ENCODE measurements at regions not wholly inside any gene's neighbourhood (a gene's known extent, or its start where the extent isn't known, plus 50 kb on each side); places are given as distances from the start of the nearest gene placed in this dataset.

DNA sequence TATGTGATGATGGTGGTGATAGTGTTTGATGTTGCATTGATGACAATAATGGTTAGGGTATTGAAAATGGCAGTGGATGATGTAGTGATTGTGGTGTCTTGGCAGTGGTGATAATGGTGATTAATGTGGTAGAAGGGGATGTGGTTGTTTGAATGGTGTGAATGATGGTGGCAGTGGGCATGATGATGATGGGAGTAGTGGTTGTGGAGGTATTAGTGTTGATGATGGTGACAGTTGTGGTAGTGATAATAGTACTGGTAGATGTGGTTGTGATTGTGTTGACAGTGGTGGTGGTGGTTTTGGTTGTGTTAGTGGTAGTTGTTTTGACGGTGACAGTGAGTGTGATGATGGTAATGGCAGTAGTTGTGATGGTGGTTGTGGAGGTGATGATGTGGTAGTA, 1049.0 kb downstream of the VRK1 start:
- H3K9me3 ChIP-seq, result no peaks in the 10 kb centered on the region
- H3K36me3 ChIP-seq, result no peaks in the 10 kb centered on the region
- no peak overlapping the region for H3K4me3 ChIP-seq
- H3K27ac ChIP-seq, result no peak overlapping the region
- intact Hi-C loops (cut with DNase I), result no loop called here
- 90% methylated on average over 1 of the region's 1 CpG for WGBS
- TF ChIP-seq POLR2A (IDR thresholded peaks at IDR 0.05), result no peak
- TF ChIP-seq, protein P1, sequence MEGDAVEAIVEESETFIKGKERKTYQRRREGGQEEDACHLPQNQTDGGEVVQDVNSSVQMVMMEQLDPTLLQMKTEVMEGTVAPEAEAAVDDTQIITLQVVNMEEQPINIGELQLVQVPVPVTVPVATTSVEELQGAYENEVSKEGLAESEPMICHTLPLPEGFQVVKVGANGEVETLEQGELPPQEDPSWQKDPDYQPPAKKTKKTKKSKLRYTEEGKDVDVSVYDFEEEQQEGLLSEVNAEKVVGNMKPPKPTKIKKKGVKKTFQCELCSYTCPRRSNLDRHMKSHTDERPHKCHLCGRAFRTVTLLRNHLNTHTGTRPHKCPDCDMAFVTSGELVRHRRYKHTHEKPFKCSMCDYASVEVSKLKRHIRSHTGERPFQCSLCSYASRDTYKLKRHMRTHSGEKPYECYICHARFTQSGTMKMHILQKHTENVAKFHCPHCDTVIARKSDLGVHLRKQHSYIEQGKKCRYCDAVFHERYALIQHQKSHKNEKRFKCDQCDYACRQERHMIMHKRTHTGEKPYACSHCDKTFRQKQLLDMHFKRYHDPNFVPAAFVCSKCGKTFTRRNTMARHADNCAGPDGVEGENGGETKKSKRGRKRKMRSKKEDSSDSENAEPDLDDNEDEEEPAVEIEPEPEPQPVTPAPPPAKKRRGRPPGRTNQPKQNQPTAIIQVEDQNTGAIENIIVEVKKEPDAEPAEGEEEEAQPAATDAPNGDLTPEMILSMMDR (IDR thresholded peaks at IDR 0.05), result no peak
- no peak for TF ChIP-seq POLR2AphosphoS5 (IDR thresholded peaks at IDR 0.05)
- no peak for DNase-seq (ENCODE audit: low spot score)
- H3K27me3 ChIP-seq (replicated peaks; ENCODE audit: insufficient read depth), result no peaks in the 10 kb centered on the region
- no peaks in the 10 kb centered on the region for H3K4me1 ChIP-seq (replicated peaks)

GRCh38 chr14:97848317-97848980, 1051.3 kb downstream of the VRK1 start:
- no peak overlapping the region for H3K4me3 ChIP-seq
- TF ChIP-seq POLR2AphosphoS5 (IDR thresholded peaks at IDR 0.05) (no peak), POLR2A (IDR thresholded peaks at IDR 0.05) (no peak)
- TF ChIP-seq, protein P1 (IDR thresholded peaks at IDR 0.05), result no peak
- intact Hi-C loops (cut with DNase I), result no loop called here
- H3K36me3 ChIP-seq, result no peaks in the 10 kb centered on the region
- no peak for DNase-seq (ENCODE audit: low spot score)
- H3K9me3 ChIP-seq, result no peaks in the 10 kb centered on the region
- no peaks in the 10 kb centered on the region for H3K4me1 ChIP-seq (replicated peaks)
- no peak overlapping the region for H3K27ac ChIP-seq
- H3K27me3 ChIP-seq (replicated peaks; ENCODE audit: insufficient read depth), result no peaks in the 10 kb centered on the region
- 62% methylated on average over 13 of the region's 13 CpGs for WGBS

GRCh38 chr14:97850466-97850865, 1053.3 kb downstream of the VRK1 start:
- 47% methylated on average over 2 of the region's 2 CpGs for WGBS
- intact Hi-C loops (cut with DNase I), result no loop called here
- Histone ChIP-seq H3K4me1 (replicated peaks) (no peaks in the 10 kb centered on the region), H3K36me3 (no peaks in the 10 kb centered on the region), H3K4me3 (no peak overlapping the region), H3K9me3 (no peaks in the 10 kb centered on the region), H3K27me3 (replicated peaks; ENCODE audit: insufficient read depth) (no peaks in the 10 kb centered on the region), H3K27ac (no peak overlapping the region)
- no peak for DNase-seq (ENCODE audit: low spot score)
- TF ChIP-seq POLR2AphosphoS5 (IDR thresholded peaks at IDR 0.05) (no peak), POLR2A (IDR thresholded peaks at IDR 0.05) (no peak)
- TF ChIP-seq, protein P1 (IDR thresholded peaks at IDR 0.05), result no peak

GRCh38 chr14:97850886-97851285, 1053.7 kb downstream of the VRK1 start:
- Histone ChIP-seq H3K36me3 (no peaks in the 10 kb centered on the region), H3K27ac (no peak overlapping the region), H3K4me3 (no peak overlapping the region), H3K9me3 (no peaks in the 10 kb centered on the region), H3K4me1 (replicated peaks) (no peaks in the 10 kb centered on the region), H3K27me3 (replicated peaks; ENCODE audit: insufficient read depth) (no peaks in the 10 kb centered on the region)
- no peak for DNase-seq (ENCODE audit: low spot score)
- TF ChIP-seq POLR2AphosphoS5 (IDR thresholded peaks at IDR 0.05) (no peak), POLR2A (IDR thresholded peaks at IDR 0.05) (no peak)
- TF ChIP-seq, protein P1 (IDR thresholded peaks at IDR 0.05), result no peak
- 85% methylated on average over 6 of the region's 6 CpGs for WGBS
- intact Hi-C loops (cut with DNase I), result no loop called here

DNA sequence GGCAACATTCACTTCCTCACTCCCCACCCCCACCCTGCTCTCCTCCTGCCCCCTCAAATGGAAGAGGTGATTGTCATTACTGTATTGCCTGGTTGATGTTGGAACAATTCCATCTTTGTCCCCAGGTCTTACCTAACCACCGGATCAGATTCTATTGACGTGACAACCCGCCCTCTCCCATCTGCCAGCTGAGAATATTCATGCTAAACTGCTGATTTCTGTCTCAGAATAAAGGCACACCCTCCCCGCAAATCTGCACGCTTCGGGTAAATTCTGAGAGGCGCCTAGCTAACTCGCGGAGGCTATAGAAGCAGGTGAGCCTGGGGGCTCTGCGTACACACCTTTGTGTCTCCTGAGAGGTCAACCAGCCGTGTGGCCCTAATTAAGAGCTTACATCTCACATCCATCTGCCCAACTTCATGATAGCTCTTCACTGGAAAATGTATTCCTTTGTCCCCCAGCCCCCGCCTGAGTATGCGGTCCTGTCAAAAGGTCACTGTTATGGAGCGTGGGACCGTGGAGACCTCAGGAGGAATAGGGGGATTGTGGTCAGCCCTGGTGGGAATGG, 1054.3 kb downstream of the VRK1 start:
- WGBS, result 63% methylated on average over 15 of the region's 15 CpGs
- no peak for TF ChIP-seq POLR2A (IDR thresholded peaks at IDR 0.05)
- no peak for TF ChIP-seq POLR2AphosphoS5 (IDR thresholded peaks at IDR 0.05)
- TF ChIP-seq, protein P1 (IDR thresholded peaks at IDR 0.05), result no peak

More for the DNA sequence above, 1054.3 kb downstream of the VRK1 start:
- Histone ChIP-seq H3K9me3 (no peaks in the 10 kb centered on the region), H3K36me3 (no peaks in the 10 kb centered on the region), H3K4me3 (no peak overlapping the region), H3K4me1 (replicated peaks) (no peaks in the 10 kb centered on the region), H3K27me3 (replicated peaks; ENCODE audit: insufficient read depth) (no peaks in the 10 kb centered on the region), H3K27ac (no peak overlapping the region)
- no peak for DNase-seq (ENCODE audit: low spot score)
- intact Hi-C loops (cut with DNase I), result no loop called here

Data from prostate gland (tissue), 2 donors.